Activated T-cell treated with anti-CD3 and anti-CD28 coated beads for 48 hours (primary cell): ENCODE measurements at regions not wholly inside any gene's neighbourhood (a gene's known extent, or its start where the extent isn't known, plus 50 kb on each side); places are given as distances from the start of the nearest gene placed in this dataset.

Experiments
- DNase-seq: peaks from one replicate; pipeline ENCODE4 v3.0.0-alpha.2; 2020; ENCODE audit warnings: low read depth

GRCh38 chr15:46110755-46111154 is 475.9 kb downstream of the SQOR start:
- DNase-seq = no peak

GRCh38 chr15:46111730-46112129 is 476.9 kb downstream of the SQOR start:
- DNase-seq = no peak

- DNase-seq = no peak
These were observed 482.2 kb downstream of the SQOR start for GRCh38 chr15:46117071-46117470.

GRCh38 chr15:46120713-46121112 is 485.9 kb downstream of the SQOR start:
- DNase-seq = no peak

GRCh38 chr15:46121441-46121840 is 486.6 kb downstream of the SQOR start:
- DNase-seq = no peak

- DNase-seq = no peak
These were observed 491.8 kb downstream of the SQOR start for GRCh38 chr15:46126581-46126980.

- DNase-seq = no peak
These were observed 492.6 kb downstream of the SQOR start for GRCh38 chr15:46127361-46127874.

- no peak for DNase-seq
These were observed 494.3 kb downstream of the SQOR start for GRCh38 chr15:46129145-46129544.

- DNase-seq = no peak
These were observed 497.0 kb downstream of the SQOR start for GRCh38 chr15:46131876-46132275.

- DNase-seq = no peak
These were observed 502.6 kb downstream of the SQOR start for GRCh38 chr15:46137443-46137842.

GRCh38 chr15:46146002-46146401 is 511.2 kb downstream of the SQOR start:
- DNase-seq = no peak

GRCh38 chr15:46146915-46147314 is 512.1 kb downstream of the SQOR start:
- DNase-seq = no peak

GRCh38 chr15:46151786-46152185 is 517.0 kb downstream of the SQOR start:
- no peak for DNase-seq

- no peak for DNase-seq
These were observed 531.9 kb downstream of the SQOR start for GRCh38 chr15:46166750-46167149.

- DNase-seq = no peak
These were observed 535.5 kb downstream of the SQOR start for GRCh38 chr15:46170326-46170725.

GRCh38 chr15:46174122-46174521 is 539.3 kb downstream of the SQOR start:
- DNase-seq = no peak

GRCh38 chr15:46177219-46177618 is 542.4 kb downstream of the SQOR start:
- DNase-seq = no peak

GRCh38 chr15:46178138-46178537 is 543.3 kb downstream of the SQOR start:
- no peak for DNase-seq

- no peak for DNase-seq
These were observed 572.5 kb downstream of the SQOR start for GRCh38 chr15:46207341-46207740.

- no peak for DNase-seq
These were observed 578.7 kb downstream of the SQOR start for GRCh38 chr15:46213551-46213950.

- no peak for DNase-seq
These were observed 588.0 kb downstream of the SQOR start for GRCh38 chr15:46222826-46223225.

- no peak for DNase-seq
These were observed 594.4 kb downstream of the SQOR start for GRCh38 chr15:46229263-46229662.

GRCh38 chr15:46231786-46232185 is 597.0 kb downstream of the SQOR start:
- no peak for DNase-seq

- DNase-seq = no peak
These were observed 597.6 kb downstream of the SQOR start for GRCh38 chr15:46232471-46232870.

GRCh38 chr15:46242935-46243334 is 608.1 kb downstream of the SQOR start:
- DNase-seq = no peak
